SK-N-SH treated with all-trans-retinoic acid at 6 μM for 48 hours (cell line): ENCODE measurements at regions not wholly inside any gene's neighbourhood (a gene's known extent, or its start where the extent isn't known, plus 50 kb on each side); places are given as distances from the start of the nearest gene placed in this dataset.

Experiments used
- ARNTL ChIP-seq: fragments of 450-650 bp; formaldehyde crosslinking; IDR thresholded peaks from 2 replicates; pipeline ENCODE4 v1.5.0; 2020; ENCODE audit warnings: low read depth, mild to moderate bottlenecking, moderate library complexity, borderline replicate concordance
- TCF4 ChIP-seq: fragments of 250-450 bp; sonication (Bioruptor Pico); IDR thresholded peaks from 2 replicates; pipeline ENCODE4 v1.8.0; 2021; ENCODE audit warnings: mild to moderate bottlenecking, moderate library complexity, borderline replicate concordance
- ZFP30 ChIP-seq: fragments of 450-650 bp; formaldehyde crosslinking; IDR thresholded peaks from 2 replicates; pipeline ENCODE4 v1.5.0; 2022; ENCODE audit warnings: mild to moderate bottlenecking, moderate library complexity
- ZNF565 ChIP-seq: fragments of 450-650 bp; formaldehyde crosslinking; conservative IDR thresholded peaks from 2 replicates; pipeline ENCODE4 v1.5.0; 2020; ENCODE audit warnings: low read depth, mild to moderate bottlenecking, moderate library complexity

DNA sequence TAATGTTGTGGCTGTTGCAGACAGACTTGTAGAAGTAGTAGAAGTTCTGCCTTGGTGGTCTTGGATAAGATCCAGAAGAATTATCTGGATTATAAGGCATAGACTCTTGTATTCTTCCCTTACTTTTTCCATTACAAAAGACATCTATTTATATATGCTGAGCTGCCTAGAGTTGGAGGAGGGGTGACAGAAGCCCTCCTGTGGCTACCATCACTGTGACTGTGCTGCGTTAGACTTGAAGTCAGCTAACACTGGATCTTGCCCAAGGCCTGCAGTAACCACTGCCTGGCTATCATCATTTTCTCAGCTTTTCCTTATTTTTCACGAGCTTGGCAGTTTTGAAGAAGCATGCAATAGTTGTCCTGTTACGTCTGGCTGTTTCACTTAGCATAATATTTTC is 684.8 kb upstream of the BCHE start:
- TF ChIP-seq TCF4 (CRISPR knock-in tag) = no peak
- TF ChIP-seq ZFP30 (CRISPR knock-in tag) = no peak
- TF ChIP-seq ARNTL (CRISPR knock-in tag) = no peak
- no peak for TF ChIP-seq ZNF565 (CRISPR knock-in tag)
